GM12891 (cell line): ENCODE measurements at regions not wholly inside any gene's neighbourhood (a gene's known extent, or its start where the extent isn't known, plus 50 kb on each side); places are given as distances from the start of the nearest gene placed in this dataset.

Experiments used
- PAX5 ChIP-seq: IDR thresholded peaks from 2 replicates; pipeline ENCODE4 v1.6.1; 2011; ENCODE audit warnings: low read length, moderate library complexity, mild to moderate bottlenecking; ENCODE audit not compliant: insufficient read depth, severe bottlenecking
- POLR2A ChIP-seq: IDR thresholded peaks from 2 replicates; pipeline ENCODE4 v1.6.1; 2011; ENCODE audit warnings: low read depth, low read length, control low read depth
- POLR2AphosphoS5 ChIP-seq: IDR thresholded peaks from 2 replicates; pipeline ENCODE4 v1.6.1; 2011; ENCODE audit warnings: low read depth, low read length, control low read depth
- POU2F2 ChIP-seq: IDR thresholded peaks from 2 replicates; pipeline ENCODE4 v1.6.1; 2011; ENCODE audit warnings: low read depth, mild to moderate bottlenecking, control low read depth, low read length, moderate library complexity
- SPI1 ChIP-seq: IDR thresholded peaks from 2 replicates; pipeline ENCODE4 v1.6.1; 2011; ENCODE audit warnings: low read depth, low read length, control low read depth
- TAF1 ChIP-seq: IDR thresholded peaks from 2 replicates; pipeline ENCODE4 v1.6.1; 2011; ENCODE audit warnings: low read depth, low read length, control low read depth

DNA sequence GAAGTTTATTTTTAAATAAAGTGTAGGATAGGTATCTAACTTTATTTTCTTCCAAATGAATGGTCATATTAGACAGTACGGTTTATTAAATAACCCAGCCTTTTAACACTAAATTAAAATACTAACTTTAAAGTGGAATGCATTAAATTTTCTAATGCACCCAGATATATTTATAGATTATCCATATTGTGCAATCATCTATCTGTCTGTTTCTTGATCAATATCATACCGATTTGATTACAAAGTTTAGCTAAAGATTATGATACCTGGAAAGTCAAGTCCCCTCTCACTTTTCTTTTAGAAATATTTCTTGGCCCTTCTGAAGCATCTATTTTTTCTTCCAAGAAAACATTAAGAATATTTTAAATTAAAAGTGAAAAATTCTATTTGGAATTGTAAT, 124.3 kb upstream of the PDE5A start:
- TF ChIP-seq POLR2AphosphoS5 (no peak), POU2F2 (no peak), POLR2A (no peak), TAF1 (no peak), SPI1 (no peak), PAX5 (no peak)
